Cardiac muscle cell (in vitro differentiated cells and primary cell): ENCODE measurements at regions not wholly inside any gene's neighbourhood (a gene's known extent, or its start where the extent isn't known, plus 50 kb on each side); places are given as distances from the start of the nearest gene placed in this dataset.

Source experiments
- DNase-seq, 2 donors: peaks; one replicate each; pipeline versions ENCODE4 v3.0.0 to v3.0.0-alpha.2; 2010 to 2017; ENCODE audit warnings: low read depth in 1 of 2, low spot score in 1 of 2
- H3K27ac ChIP-seq: fragments of 200-600 bp; sonication (generic); 2 replicates; pipeline ENCODE4 v1.5.1; 2016
- H3K27me3 ChIP-seq: fragments of 200-600 bp; sonication (generic); 2 replicates; pipeline ENCODE4 v1.6.0; 2016; ENCODE audit warnings: control low read depth
- H3K36me3 ChIP-seq: fragments of 200-600 bp; sonication (generic); 2 replicates; pipeline ENCODE4 v1.5.1; 2016; ENCODE audit warnings: control low read depth
- H3K4me1 ChIP-seq: fragments of 200-600 bp; sonication (generic); 2 replicates; pipeline ENCODE4 v1.8.1; 2017; ENCODE audit warnings: low read depth, mild to moderate bottlenecking, mixed run types
- H3K4me3 ChIP-seq: fragments of 200-600 bp; sonication (generic); 2 replicates; pipeline ENCODE4 v1.5.1; 2016; ENCODE audit warnings: mild to moderate bottlenecking
- H3K9me3 ChIP-seq: fragments of 200-600 bp; sonication (generic); 2 replicates; pipeline ENCODE4 v1.5.1; 2017; ENCODE audit warnings: low read depth, mild to moderate bottlenecking, control low read depth
- CTCF ChIP-seq: IDR thresholded peaks from 2 replicates; pipeline ENCODE4 v1.5.1; 2012; ENCODE audit warnings: low read depth, mild to moderate bottlenecking, low read length

GRCh38 chr11:116656011-116656410 is 116.8 kb downstream of the BUD13 start:
- no peak for TF ChIP-seq CTCF
- DNase-seq, result no peak
- Histone ChIP-seq H3K27ac (no peak overlapping the region), H3K4me3 (no peak overlapping the region), H3K36me3 (no peaks in the 10 kb centered on the region), H3K4me1 (no peaks in the 10 kb centered on the region), H3K27me3 (no peaks in the 10 kb centered on the region), H3K9me3 (no peaks in the 10 kb centered on the region)

DNA sequence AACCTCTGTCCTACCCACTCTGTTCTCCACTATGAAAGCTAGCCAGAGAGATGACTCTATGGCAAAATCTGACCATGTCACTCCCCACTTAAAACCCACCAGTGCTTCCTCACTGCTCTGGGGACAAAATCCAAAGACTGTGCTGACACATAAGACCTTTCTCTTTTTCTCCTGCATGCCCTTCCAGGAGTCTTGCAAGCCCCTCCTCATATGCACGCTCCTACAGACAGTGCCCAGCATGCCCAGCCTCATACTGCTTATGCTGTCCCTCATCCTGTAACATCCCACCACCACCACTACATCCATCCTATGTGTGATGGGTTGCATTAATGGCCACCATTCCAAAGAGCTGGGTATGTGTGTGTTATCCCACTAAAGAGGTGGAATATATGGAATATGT is 118.3 kb downstream of the BUD13 start:
- no peaks in the 10 kb centered on the region for H3K36me3 ChIP-seq
- H3K4me3 ChIP-seq, result no peak overlapping the region
- no peak overlapping the region for H3K27ac ChIP-seq
- no peaks in the 10 kb centered on the region for H3K27me3 ChIP-seq
- no peak for DNase-seq
- H3K9me3 ChIP-seq, result no peaks in the 10 kb centered on the region
- no peaks in the 10 kb centered on the region for H3K4me1 ChIP-seq
- no peak for TF ChIP-seq CTCF

- H3K9me3 ChIP-seq, result no peaks in the 10 kb centered on the region
- no peak overlapping the region for H3K27ac ChIP-seq
- DNase-seq, result no peak
- no peaks in the 10 kb centered on the region for H3K27me3 ChIP-seq
- TF ChIP-seq CTCF, result no peak
- H3K4me1 ChIP-seq, result no peaks in the 10 kb centered on the region
- no peak overlapping the region for H3K4me3 ChIP-seq
- H3K36me3 ChIP-seq, result no peaks in the 10 kb centered on the region
Measured at GRCh38 chr11:116653206-116653605, 119.6 kb downstream of the BUD13 start.

- no peak for TF ChIP-seq CTCF
- Histone ChIP-seq H3K27me3 (no peaks in the 10 kb centered on the region), H3K36me3 (no peaks in the 10 kb centered on the region), H3K27ac (no peak overlapping the region), H3K4me3 (no peak overlapping the region), H3K4me1 (no peaks in the 10 kb centered on the region), H3K9me3 (no peaks in the 10 kb centered on the region)
- DNase-seq, result no peak
Measured at GRCh38 chr11:116651737-116652237, 121.0 kb downstream of the BUD13 start.

DNA sequence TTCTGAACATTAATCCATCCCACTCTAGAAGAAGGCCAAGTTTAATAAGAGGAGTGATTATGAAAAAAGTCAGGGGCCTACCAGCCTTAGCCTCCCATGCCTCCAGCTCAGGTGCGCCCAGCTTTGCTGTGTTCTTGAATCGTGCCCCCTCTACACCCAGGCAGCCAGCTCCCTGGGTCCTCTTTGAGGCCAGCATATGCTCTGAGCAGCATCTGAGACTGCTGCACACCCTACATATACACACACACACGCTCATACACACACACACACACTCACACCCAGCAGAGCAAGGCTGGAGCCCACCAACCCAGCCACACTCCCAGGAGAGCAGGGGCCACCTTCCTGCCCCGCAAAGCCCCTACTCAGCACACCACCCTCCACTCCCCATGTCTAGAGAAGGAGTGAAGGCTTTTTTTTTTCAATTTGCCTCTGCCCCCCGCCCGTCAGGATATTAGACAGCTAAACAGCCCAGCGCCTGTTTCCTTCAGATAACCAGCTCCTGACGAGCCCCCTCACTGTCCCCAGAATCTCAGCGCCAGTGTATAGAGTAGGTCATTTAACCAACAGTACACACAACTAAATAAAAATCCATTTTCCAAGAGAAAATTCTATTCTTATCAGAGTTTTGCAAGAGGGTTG is 121.6 kb downstream of the BUD13 start:
- Histone ChIP-seq H3K27ac (no peak overlapping the region), H3K27me3 (no peaks in the 10 kb centered on the region), H3K9me3 (no peaks in the 10 kb centered on the region), H3K4me1 (no peaks in the 10 kb centered on the region), H3K36me3 (no peaks in the 10 kb centered on the region), H3K4me3 (no peak overlapping the region)
- DNase-seq, result no peak
- TF ChIP-seq CTCF, result no peak

GRCh38 chr11:116650052-116650451 is 122.7 kb downstream of the BUD13 start:
- no peaks in the 10 kb centered on the region for H3K36me3 ChIP-seq
- DNase-seq, result no peak
- H3K4me3 ChIP-seq, result no peak overlapping the region
- H3K27me3 ChIP-seq, result no peaks in the 10 kb centered on the region
- H3K27ac ChIP-seq, result no peak overlapping the region
- no peaks in the 10 kb centered on the region for H3K9me3 ChIP-seq
- TF ChIP-seq CTCF, result no peak
- no peaks in the 10 kb centered on the region for H3K4me1 ChIP-seq
